NT2/D1 (cell line): ENCODE measurements at regions not wholly inside any gene's neighbourhood (a gene's known extent, or its start where the extent isn't known, plus 50 kb on each side); places are given as distances from the start of the nearest gene placed in this dataset.

ENCODE experiments used
- YY1 ChIP-seq: IDR thresholded peaks from 2 replicates; pipeline ENCODE4 v1.6.1; 2011; ENCODE audit not compliant: insufficient read length, insufficient read depth
- ZNF274 ChIP-seq: IDR thresholded peaks from 2 replicates; pipeline ENCODE4 v1.6.1; 2011; ENCODE audit warnings: mild to moderate bottlenecking, low read depth, low read length

DNA sequence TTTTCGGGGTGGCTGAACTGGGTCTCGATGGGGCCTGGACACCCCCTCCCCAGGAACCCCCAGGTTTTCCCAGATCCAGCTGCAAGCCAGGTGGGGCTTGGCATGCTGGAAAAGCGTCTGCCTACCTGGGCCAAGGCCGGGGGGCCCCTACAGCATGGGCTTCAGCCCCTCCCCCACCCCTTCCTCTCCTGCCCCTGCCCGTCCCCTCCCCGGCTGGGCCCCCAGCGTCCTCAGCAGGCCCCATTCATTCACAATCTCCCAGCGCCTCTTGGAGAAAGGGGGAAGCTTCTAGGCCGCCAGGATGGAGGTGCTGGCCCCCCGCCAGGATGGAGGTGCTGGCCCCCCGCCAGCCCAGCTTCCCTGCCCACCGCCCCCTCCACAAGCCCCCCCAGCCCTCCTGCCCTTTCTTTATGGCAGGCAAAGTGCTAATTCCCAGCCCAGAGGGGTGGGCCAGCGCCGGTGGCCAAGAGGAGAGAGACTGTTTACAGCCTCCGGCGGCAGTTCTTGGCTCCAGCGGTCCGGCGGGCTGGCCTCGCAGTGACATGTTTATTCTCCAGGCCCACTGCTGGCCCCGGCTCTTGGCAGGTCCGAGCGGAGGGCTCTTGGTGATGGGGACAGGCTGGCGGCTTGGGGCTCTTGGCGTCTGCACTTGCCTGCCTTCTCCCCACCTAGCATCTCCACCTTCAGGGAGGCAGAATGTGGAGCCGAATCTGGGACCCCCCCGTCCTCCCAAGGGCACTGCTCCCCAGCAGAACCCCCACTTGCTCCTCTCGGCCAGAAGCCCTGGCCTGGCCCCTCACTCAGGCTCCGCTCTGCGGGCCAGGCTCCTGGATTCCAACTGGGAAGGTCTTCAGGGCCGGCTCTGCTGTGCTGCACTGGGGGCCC lies 94.4 kb upstream of the CIBAR2 start:
- TF ChIP-seq ZNF274: no peak
- TF ChIP-seq YY1: no peak
